Heart right ventricle (tissue), 16 donors: ENCODE measurements at regions not wholly inside any gene's neighbourhood (a gene's known extent, or its start where the extent isn't known, plus 50 kb on each side); places are given as distances from the start of the nearest gene placed in this dataset.

Source experiments
- ATAC-seq, 8 donors: fragments of 200-7000 bp; cut with Tn5 transposase; one replicate each; pipeline ENCODE4 v1.9.1; 2020; ENCODE audit warnings: mild to moderate bottlenecking in 8 of 8, moderate library complexity in 8 of 8, moderate number of reproducible peaks in 1 of 8
- DNase-seq, 2 donors: peaks; one replicate each; pipeline ENCODE4 v3.0.0-alpha.2; 2020
- H3K27ac ChIP-seq, 10 donors: fragments of 200-600 bp; sonication (generic) in 2 of 10; one replicate each; pipeline versions ENCODE4 v1.5.0 to v1.8.0; 2020 to 2022; ENCODE audit warnings: mild to moderate bottlenecking in 3 of 10
- H3K27me3 ChIP-seq, 7 donors: fragments of 200-600 bp; one replicate each; pipeline ENCODE4 v1.8.0; 2021 to 2022; ENCODE audit warnings: mild to moderate bottlenecking in 2 of 7
- H3K36me3 ChIP-seq, 9 donors: fragments of 200-600 bp; sonication (generic) in 1 of 9; one replicate each; pipeline versions ENCODE4 v1.5.0 to v1.8.0; 2020 to 2022; ENCODE audit warnings: mild to moderate bottlenecking in 2 of 9
- H3K4me1 ChIP-seq, 9 donors: fragments of 200-600 bp; sonication (generic) in 1 of 9; one replicate each; pipeline versions ENCODE4 v1.5.0 to v1.8.0; 2020 to 2022; ENCODE audit warnings: mild to moderate bottlenecking in 4 of 9
- H3K4me3 ChIP-seq, 10 donors: fragments of 200-600 bp; sonication (generic) in 2 of 10; one replicate each; pipeline versions ENCODE4 v1.5.0 to v1.8.0; 2020 to 2022; ENCODE audit warnings: mild to moderate bottlenecking in 7 of 10, moderate library complexity in 2 of 10
- H3K9me3 ChIP-seq, 11 donors: fragments of 200-600 bp in 10 of 11; sonication (generic) in 2 of 11; one replicate each; pipeline versions ENCODE4 v1.5.0 to v1.8.0; 2013 to 2022; ENCODE audit warnings: mild to moderate bottlenecking in 2 of 11, control low read depth in 1 of 11, moderate library complexity in 1 of 11
- CTCF ChIP-seq, 9 donors: fragments of 200-600 bp; sonication (generic) in 2 of 9; IDR thresholded peaks; one replicate each; pipeline versions ENCODE4 v1.5.0 to v1.8.0; 2021 to 2022; ENCODE audit warnings: antibody characterized with exemption in 9 of 9, mild to moderate bottlenecking in 5 of 9, moderate library complexity in 1 of 9
- WGBS, 2 donors: extraction: QIAGEN DNeasy Blood & Tissue Kit; methylation state at CpG; one replicate each; pipeline ENCODE4 v1.1.7; 2013; ENCODE audit warnings: inconsistent platforms in 1 of 2; 5-methylcytosine and 5-hydroxymethylcytosine counted together
- intact Hi-C, 10 donors: fragments of 100-400 bp; cut with DNase I; formaldehyde crosslinking; loops; one replicate each; pipeline versions ENCODE4 v1.11.1 to v1.14.2; 2022
- donor health status: Arrhythmogenic right ventricular cardiomyopathy.
- donor health status: ischemic (EF 13 %, LVEDD 7.1; RV severe dilation, severe dysfunction).
- donor health status: healthy with polysubstance abuse.
- donor health status: DM: no; HTN: yes; CAD: no.
- donor health status: DM: no; HTN: no; CAD: no.
- donor health status: ischemic (EF 25% LVEDD 6.9; RV normal size, moderate dysfunction).
- donor health status: ischemic (EF 25% LVEDD 5.7; RV mildly dilated, moderate dysfunction).
- donor health status: healthy.
- donor health status: DM: yes; HTN: yes; CAD: no.
- donor health status: Ischemic cardiomyopathy.
- donor health status: ischemic (EF 35%, LVEDD 5.7; RV mildly dilated, moderate dysfunction).
- donor health status: nonischemic (EF 11% LVEDD 7.7; RV severe dilation, severe dysfunction).
- donor health status: DM: yes; HTN: yes; CAD: no.
- donor health status: PGD.
- donor health status: ischemic (EF 29% LVEDD 5.4; RV normal size, mild dysfunction).
- donor health status: nonischemic (EF 23%, LVEDD 6.1; RV moderate dilation, normal function).

GRCh38 chr13:57935965-57936364, 304.4 kb downstream of the PCDH17 start:
- Histone ChIP-seq H3K4me1 (no peaks in the 10 kb centered on the region), H3K9me3 (no peaks in the 10 kb centered on the region), H3K27me3 (no peaks in the 10 kb centered on the region), H3K4me3 (no peak overlapping the region), H3K27ac (no peak overlapping the region), H3K36me3 (no peaks in the 10 kb centered on the region)
- 93 to 98% methylated on average over 3 of the region's 3 CpGs for WGBS, 2 donors
- DNase-seq (no peak), ATAC-seq (no peak)
- no peak for TF ChIP-seq CTCF (IDR thresholded peaks at IDR 0.05)
- intact Hi-C loops = no loop called here

- Histone ChIP-seq H3K4me3 (no peak overlapping the region), H3K27me3 (no peaks in the 10 kb centered on the region), H3K9me3 (peaks cover 0 to 18% (median 11%) of the 10 kb centered on the region in 11 donors), H3K36me3 (no peaks in the 10 kb centered on the region), H3K27ac (no peak overlapping the region), H3K4me1 (no peaks in the 10 kb centered on the region)
- intact Hi-C loops = loop anchor here in 1 of 10 donors (5.0 kb wide), 1 partner anchor 174 kb away; no protein-coding TSS in a partner anchor
- WGBS, 2 donors = 32 to 43% methylated on average over 1 of the region's 1 CpG
- no peak for TF ChIP-seq CTCF (IDR thresholded peaks at IDR 0.05)
- DNase-seq (no peak), ATAC-seq (no peak)
These were observed 314.8 kb downstream of the PCDH17 start for GRCh38 chr13:57946361-57946760.

DNA sequence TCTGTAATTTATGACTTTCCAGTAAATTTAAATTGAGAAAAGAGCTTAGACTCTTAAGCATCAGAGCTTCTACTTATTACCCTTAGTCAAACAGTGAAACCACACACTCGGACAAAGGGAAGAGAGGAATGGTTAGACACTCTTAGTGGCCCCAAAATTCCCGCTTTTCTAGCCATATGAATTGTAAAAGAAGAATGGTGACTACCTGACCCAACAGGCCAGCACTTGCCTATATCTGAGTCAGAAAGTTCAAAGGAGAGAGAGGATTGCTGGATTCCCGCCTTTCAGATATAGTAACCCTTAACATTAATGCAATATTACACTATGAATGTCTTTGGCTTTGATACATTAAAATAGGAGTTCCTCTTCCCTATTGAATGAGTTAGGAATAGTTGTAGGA, 317.3 kb downstream of the PCDH17 start:
- Histone ChIP-seq H3K9me3 (peaks cover 0 to 18% (median 11%) of the 10 kb centered on the region in 11 donors), H3K4me3 (no peak overlapping the region), H3K36me3 (no peaks in the 10 kb centered on the region), H3K27me3 (no peaks in the 10 kb centered on the region), H3K4me1 (no peaks in the 10 kb centered on the region), H3K27ac (no peak overlapping the region)
- intact Hi-C loops = loop anchor here in 1 of 10 donors (5.0 kb wide), 1 partner anchor 177 kb away; no protein-coding TSS in a partner anchor
- ATAC-seq (no peak), DNase-seq (no peak)
- WGBS, 2 donors = 90 to 98% methylated on average over 3 of the region's 3 CpGs
- TF ChIP-seq CTCF (IDR thresholded peaks at IDR 0.05) = no peak

- H3K27ac ChIP-seq = no peak overlapping the region
- no peak for DNase-seq
- no peaks in the 10 kb centered on the region for H3K27me3 ChIP-seq
- TF ChIP-seq CTCF (IDR thresholded peaks at IDR 0.05) = no peak
- 5 to 8% methylated on average over 1 of the region's 1 CpG for WGBS, 2 donors
- no peaks in the 10 kb centered on the region for H3K36me3 ChIP-seq
- peaks cover 0 to 11% (median 0%) of the 10 kb centered on the region in 9 donors for H3K4me1 ChIP-seq
- H3K4me3 ChIP-seq = no peak overlapping the region
- intact Hi-C loops = no loop called here
- peak in 1 of 8 donors; percentile 39 for ATAC-seq
- peaks cover 0 to 18% (median 0%) of the 10 kb centered on the region in 11 donors for H3K9me3 ChIP-seq
These were observed 338.4 kb downstream of the PCDH17 start for GRCh38 chr13:57969951-57970350.
